ENCODE measurements at regions not wholly inside any gene's neighbourhood (a gene's known extent, or its start where the extent isn't known, plus 50 kb on each side); places are given as distances from the start of the nearest gene placed in this dataset.
"Not testable (repeated sequence)": the region's sequence is repeated elsewhere in the genome, so short reads cannot be mapped to it uniquely, and the experiment has no call there.

DNA sequence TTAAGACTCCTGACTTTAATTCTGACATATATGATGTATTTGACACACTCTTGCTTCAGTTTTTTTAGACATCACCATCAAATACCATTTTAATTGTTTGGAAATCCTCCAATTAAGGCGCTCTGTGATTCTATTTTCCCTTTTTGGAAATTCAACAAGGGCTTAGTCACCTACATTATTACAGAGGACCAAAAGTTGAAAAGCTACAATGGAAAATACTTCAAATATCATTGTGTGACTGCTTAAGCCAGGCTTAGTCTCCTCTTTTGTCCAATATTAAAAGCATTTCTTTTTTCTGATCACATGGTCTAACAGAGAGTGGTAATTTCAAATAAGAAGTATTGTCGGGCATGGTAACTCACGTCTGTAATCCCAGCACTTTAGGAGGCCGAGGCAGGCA, 160.3 kb downstream of the CEMIP2 start:
- Mint-ChIP-seq H3K27ac (no peak overlapping the region), H3K4me1 (ENCODE audit: low read depth in 2 of 2) (no peaks in the 10 kb centered on the region), H3K9me3 (no peaks in the 10 kb centered on the region), H3K36me3 (ENCODE audit: insufficient read depth) (peaks cover 3% of the 10 kb centered on the region), H3K27me3 (no peaks in the 10 kb centered on the region), H3K4me3 (no peak overlapping the region)
- DNase-seq (no peak), ATAC-seq (replicated peaks) (no peak)

DNA sequence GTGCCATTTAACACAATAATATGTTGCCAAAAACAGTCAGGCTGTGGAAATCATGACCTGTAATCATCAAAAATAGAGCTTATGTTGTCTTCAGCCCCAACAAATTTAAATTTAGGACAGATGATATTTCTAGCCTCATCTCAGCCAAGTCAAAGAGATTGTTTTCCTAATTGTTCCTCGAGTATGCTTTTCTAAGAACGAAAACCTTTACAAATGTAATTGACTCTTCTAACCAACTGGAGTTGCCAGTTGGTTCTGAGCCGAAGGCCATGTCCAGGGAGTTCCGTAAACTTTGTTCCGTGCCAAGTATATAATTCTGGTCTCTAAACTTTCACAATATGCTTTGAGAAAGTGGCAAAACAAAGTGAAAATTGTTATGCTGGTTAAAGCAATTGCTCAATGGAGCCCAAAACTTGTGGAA, 160.8 kb downstream of the CEMIP2 start:
- Mint-ChIP-seq H3K4me1 (ENCODE audit: low read depth in 2 of 2) (no peaks in the 10 kb centered on the region), H3K27me3 (no peaks in the 10 kb centered on the region), H3K36me3 (ENCODE audit: insufficient read depth) (peaks cover 3% of the 10 kb centered on the region), H3K4me3 (no peak overlapping the region), H3K27ac (no peak overlapping the region), H3K9me3 (no peaks in the 10 kb centered on the region)
- no peak for ATAC-seq (replicated peaks)
- no peak for DNase-seq

DNA sequence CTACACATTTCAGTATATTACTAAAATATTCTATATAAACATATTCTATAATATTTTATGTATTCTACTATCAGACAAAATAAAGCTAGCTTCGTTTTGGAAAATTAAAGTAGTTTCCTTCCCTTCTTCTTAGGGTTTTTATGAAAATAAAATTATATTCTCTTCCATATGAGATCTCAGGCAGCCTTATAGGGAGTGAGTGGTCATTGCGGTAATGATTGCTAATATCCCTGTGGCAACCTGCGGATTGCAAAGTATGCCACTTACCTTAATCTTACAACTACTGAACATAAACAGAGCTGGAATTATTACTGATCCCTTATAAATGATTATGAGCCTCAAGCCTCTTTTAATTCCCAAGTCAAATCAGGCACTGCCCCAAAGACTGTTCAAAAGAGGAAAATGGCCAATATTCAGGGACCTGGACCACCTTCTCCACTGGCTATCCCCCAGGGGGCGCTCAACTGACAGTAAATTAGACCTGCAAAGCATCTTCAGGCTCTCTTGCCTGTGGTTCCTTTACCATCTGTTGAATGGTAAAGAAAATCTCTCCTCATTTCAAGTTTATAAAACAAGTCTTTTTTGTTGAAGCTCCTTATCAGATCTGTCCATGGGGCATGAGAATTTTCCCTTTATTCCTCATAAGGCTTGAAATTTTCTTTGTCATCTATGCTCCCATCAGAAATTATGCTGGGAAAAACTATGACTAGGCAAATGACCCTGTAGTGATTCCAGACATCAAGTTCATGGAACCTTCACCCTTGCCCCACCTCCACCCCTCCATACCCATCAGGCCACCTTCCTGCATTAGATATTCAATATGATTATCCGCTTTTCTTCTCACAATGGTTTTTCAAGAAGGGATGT, 163.9 kb downstream of the CEMIP2 start:
- no peaks in the 10 kb centered on the region for H3K27me3 Mint-ChIP-seq
- no peak overlapping the region for H3K4me3 Mint-ChIP-seq
- ATAC-seq (replicated peaks): peak; percentile 90
- peak; percentile 72 to 78 (median 76) for DNase-seq
- peaks cover 3% of the 10 kb centered on the region for H3K36me3 Mint-ChIP-seq (ENCODE audit: insufficient read depth)
- no peaks in the 10 kb centered on the region for H3K9me3 Mint-ChIP-seq
- H3K4me1 Mint-ChIP-seq (ENCODE audit: low read depth in 2 of 2): no peaks in the 10 kb centered on the region
- no peak overlapping the region for H3K27ac Mint-ChIP-seq

DNA sequence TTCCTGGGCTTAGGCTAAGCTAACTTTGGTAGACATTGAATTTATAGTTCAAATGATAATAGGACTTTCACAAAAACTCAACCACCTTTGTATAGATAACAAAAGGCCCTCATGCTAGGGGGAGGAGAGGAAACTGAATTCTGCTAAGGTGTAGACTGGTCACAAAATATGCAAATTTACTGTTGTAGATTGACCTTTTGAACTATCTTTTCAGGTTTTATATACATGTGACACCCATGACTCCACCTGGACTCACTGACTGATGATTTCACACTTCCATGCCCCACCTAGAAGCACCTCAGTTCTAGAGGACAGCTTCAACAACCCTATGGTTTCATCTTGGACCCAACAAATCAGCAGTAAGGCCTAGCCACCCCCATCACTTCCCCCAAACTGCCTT, 165.7 kb downstream of the CEMIP2 start:
- ATAC-seq (replicated peaks): no peak
- Mint-ChIP-seq H3K27me3 (peaks cover 0 to 8% of the 10 kb centered on the region in 2 donors), H3K36me3 (ENCODE audit: insufficient read depth) (peaks cover 3% of the 10 kb centered on the region), H3K4me1 (ENCODE audit: low read depth in 2 of 2) (no peaks in the 10 kb centered on the region), H3K4me3 (no peak overlapping the region), H3K27ac (no peak overlapping the region), H3K9me3 (no peaks in the 10 kb centered on the region)
- DNase-seq: no peak

DNA sequence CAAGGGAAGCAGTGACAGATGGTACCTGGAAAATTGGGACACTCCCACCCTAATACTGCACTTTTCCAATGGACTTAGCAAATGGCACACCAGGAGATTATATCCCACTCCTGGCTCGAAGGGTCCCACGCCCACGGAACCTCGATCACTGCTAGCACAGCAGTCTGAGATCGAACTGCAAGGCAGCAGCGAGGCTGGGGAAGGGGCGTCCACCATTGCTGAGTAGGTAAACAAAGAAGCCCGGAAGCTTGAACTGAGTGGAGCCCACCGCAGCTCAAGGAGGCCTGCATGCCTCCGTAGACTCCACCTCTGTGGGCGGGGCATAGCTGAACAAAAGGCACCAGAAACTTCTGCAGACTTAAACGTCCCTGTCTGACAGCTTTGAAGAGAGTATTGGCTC, 172.6 kb downstream of the CEMIP2 start:
- H3K27me3 Mint-ChIP-seq: peaks cover 36 to 49% of the 10 kb centered on the region in 2 donors
- H3K36me3 Mint-ChIP-seq (ENCODE audit: insufficient read depth); DNase-seq; H3K4me1 Mint-ChIP-seq (ENCODE audit: low read depth in 2 of 2); H3K9me3 Mint-ChIP-seq; ATAC-seq (replicated peaks); H3K27ac Mint-ChIP-seq; H3K4me3 Mint-ChIP-seq: not testable (repeated sequence)

DNA sequence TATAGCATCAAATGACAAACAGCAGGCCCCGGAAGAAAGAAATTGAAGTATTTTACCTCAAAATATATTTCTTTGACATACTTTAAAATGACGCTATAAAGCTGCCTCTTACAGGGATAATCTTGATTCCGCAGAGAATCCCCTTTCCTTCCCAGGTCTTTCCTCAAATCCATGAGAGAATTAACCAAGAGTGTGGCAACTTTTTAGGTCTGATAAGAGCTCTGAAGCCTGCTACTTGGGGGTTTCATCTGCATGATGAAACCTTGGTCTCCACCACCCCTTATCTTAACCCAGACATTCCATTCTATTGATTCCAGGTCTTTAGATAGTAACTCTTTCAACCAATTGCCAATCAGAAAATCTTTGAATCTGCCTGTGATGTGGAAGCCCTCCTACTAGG, 173.8 kb downstream of the CEMIP2 start:
- H3K4me3 Mint-ChIP-seq: no peak overlapping the region
- peaks cover 36 to 50% of the 10 kb centered on the region in 2 donors for H3K27me3 Mint-ChIP-seq
- H3K27ac Mint-ChIP-seq: no peak overlapping the region
- H3K4me1 Mint-ChIP-seq (ENCODE audit: low read depth in 2 of 2): no peaks in the 10 kb centered on the region
- DNase-seq (no peak), ATAC-seq (replicated peaks) (no peak)
- H3K36me3 Mint-ChIP-seq (ENCODE audit: insufficient read depth): no peaks in the 10 kb centered on the region
- H3K9me3 Mint-ChIP-seq: no peaks in the 10 kb centered on the region

DNA sequence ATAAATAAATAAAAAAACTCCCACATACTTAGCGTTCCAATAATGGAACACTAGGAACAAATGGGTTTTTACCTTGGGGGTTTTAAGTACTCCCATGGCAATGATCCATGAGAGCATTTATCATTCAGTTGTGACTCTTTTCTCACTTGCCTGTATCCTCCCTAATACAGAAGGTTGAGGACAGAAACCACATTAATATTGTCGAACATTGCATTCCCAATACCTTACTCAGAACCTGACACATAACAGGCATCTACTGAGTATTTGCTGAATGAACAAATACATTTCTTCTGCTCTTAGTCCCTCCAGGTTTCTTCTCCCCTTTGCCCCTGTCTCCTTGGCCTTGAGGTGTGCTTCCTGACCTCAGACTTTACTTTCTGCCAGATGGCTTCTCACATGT, 175.9 kb downstream of the CEMIP2 start:
- DNase-seq (no peak), ATAC-seq (replicated peaks) (no peak)
- H3K36me3 Mint-ChIP-seq (ENCODE audit: insufficient read depth): no peaks in the 10 kb centered on the region
- no peak overlapping the region for H3K4me3 Mint-ChIP-seq
- no peaks in the 10 kb centered on the region for H3K9me3 Mint-ChIP-seq
- H3K27ac Mint-ChIP-seq: no peak overlapping the region
- H3K27me3 Mint-ChIP-seq: peaks cover 36 to 50% of the 10 kb centered on the region in 2 donors
- H3K4me1 Mint-ChIP-seq (ENCODE audit: low read depth in 2 of 2): no peaks in the 10 kb centered on the region

DNA sequence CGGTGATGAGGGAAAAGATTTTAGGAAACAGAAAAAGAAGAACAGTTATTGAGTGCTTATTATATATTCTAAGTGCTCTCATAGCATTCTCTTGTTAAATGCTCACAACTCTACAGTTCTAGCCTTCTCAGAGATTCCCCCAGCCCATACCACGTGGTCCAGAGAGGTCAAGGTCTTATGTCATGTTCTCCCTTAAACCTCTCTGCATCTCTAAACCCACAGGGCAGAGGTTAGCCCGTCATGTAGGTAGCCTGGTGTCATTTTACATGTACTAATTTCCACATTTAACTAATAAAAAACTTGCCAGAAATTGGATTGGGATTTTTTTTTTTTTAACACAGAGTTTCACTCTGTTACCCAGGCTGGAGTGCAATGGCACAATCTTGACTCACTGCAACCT, 178.0 kb downstream of the CEMIP2 start:
- Mint-ChIP-seq H3K27me3 (peaks cover 35 to 47% of the 10 kb centered on the region in 2 donors), H3K9me3 (no peaks in the 10 kb centered on the region), H3K36me3 (ENCODE audit: insufficient read depth) (no peaks in the 10 kb centered on the region), H3K4me1 (ENCODE audit: low read depth in 2 of 2) (no peaks in the 10 kb centered on the region), H3K27ac (no peak overlapping the region), H3K4me3 (no peak overlapping the region)
- no peak for DNase-seq
- no peak for ATAC-seq (replicated peaks)

DNA sequence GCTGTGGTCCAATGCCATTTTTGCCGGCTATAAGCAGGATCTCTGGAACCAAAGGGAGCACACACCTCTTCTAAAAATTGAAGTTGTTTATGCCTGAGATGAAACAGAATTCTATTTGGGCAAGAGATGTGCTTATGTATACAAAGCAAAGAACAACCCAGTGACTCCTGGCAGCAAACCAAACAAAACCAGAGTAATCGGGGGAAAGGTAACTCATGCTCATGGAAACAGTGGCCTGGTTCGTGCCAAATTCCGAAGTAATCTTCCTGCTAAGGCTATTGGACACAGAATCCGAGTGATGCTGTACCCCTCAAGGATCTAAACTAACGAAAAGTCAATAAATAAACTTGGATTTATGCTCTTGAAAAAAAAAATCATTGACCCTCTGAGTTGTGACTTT, 178.7 kb downstream of the CEMIP2 start:
- ATAC-seq (replicated peaks) (no peak), DNase-seq (no peak)
- Mint-ChIP-seq H3K36me3 (ENCODE audit: insufficient read depth) (no peaks in the 10 kb centered on the region), H3K4me3 (no peak overlapping the region), H3K9me3 (no peaks in the 10 kb centered on the region), H3K27me3 (peaks cover 29 to 40% of the 10 kb centered on the region in 2 donors), H3K27ac (no peak overlapping the region), H3K4me1 (ENCODE audit: low read depth in 2 of 2) (no peaks in the 10 kb centered on the region)

DNA sequence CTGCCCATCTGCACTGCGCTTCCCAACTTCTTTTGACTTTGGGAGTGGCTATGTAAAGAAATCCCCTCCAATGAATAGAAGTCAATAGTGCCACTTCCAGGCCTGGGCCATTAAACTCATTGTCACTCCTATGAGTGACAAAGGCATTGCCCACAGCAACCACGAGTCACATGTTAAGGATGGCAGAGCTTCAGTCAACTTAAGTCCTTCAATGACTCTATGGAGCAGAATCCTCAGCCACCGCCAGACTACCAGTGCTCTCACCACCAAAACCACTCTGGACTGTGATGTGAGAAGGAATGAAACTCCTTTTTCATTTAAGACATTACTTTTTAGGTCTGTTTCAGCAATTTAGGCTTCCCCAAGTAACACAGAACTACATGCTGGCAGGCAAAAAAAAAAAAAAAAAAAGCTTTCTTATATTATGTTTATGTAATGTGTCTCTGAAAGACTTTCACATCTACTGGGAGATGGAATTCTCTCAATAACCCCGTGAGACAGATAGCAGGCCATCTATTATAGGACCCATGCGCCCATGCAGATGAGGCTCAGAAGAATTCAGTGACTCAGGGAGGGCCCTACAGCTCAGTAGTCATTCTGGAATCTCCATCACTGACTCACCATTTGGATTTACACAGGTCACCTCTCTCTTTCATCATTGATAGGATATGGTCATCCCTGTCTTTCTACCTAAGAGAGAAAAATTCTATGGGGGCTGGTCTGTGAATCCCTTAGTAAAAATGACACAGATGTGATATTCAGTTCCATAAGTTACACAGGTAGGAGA, 180.5 kb downstream of the CEMIP2 start:
- peaks cover 17 to 21% of the 10 kb centered on the region in 2 donors for H3K27me3 Mint-ChIP-seq
- H3K4me3 Mint-ChIP-seq: no peak overlapping the region
- H3K9me3 Mint-ChIP-seq: no peaks in the 10 kb centered on the region
- no peak for DNase-seq
- no peaks in the 10 kb centered on the region for H3K36me3 Mint-ChIP-seq (ENCODE audit: insufficient read depth)
- no peak overlapping the region for H3K27ac Mint-ChIP-seq
- H3K4me1 Mint-ChIP-seq (ENCODE audit: low read depth in 2 of 2): no peaks in the 10 kb centered on the region
- no peak for ATAC-seq (replicated peaks)

DNA sequence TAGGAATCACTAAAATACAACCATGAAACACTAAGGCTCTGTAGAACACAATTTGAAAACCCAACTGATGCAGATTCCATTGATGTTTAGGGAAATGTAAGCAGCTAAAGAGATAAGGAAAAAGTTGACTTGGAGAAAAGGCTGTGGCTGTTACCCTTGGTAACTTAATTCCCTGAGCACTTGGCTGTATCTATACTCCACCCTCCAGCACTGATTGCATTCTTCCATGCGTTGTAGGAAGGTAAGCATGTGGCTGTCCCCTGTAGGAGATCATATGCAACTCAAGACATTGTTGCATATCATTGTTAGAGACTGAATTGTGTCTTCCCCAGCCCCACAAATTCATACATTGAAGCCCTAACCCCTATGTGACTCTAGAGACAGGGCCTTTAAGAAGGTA, 184.5 kb downstream of the CEMIP2 start:
- no peaks in the 10 kb centered on the region for H3K9me3 Mint-ChIP-seq
- no peaks in the 10 kb centered on the region for H3K4me1 Mint-ChIP-seq (ENCODE audit: low read depth in 2 of 2)
- no peak for ATAC-seq (replicated peaks)
- no peak overlapping the region for H3K27ac Mint-ChIP-seq
- H3K27me3 Mint-ChIP-seq: peaks cover 12 to 16% of the 10 kb centered on the region in 2 donors
- no peak overlapping the region for H3K4me3 Mint-ChIP-seq
- no peak for DNase-seq
- H3K36me3 Mint-ChIP-seq (ENCODE audit: insufficient read depth): no peaks in the 10 kb centered on the region

DNA sequence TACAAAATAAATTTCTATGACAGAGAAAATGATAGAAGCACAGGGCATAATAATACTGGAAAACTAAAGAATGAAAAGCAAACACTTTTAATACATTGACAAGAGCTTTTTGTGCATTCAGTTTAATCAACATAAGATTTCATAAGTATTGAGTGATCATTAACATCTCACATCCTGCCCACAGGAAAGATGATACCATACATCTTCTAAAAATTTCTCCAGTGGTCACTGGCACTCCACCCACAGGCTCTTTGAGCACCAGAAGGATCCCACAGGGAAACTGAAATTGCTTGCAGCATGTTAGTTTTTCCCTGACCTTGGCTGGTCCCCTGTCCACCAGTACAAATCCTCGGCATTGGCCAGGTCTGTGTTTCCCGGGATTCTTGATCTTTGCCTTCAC, 186.0 kb downstream of the CEMIP2 start:
- no peak overlapping the region for H3K27ac Mint-ChIP-seq
- H3K4me1 Mint-ChIP-seq (ENCODE audit: low read depth in 2 of 2): no peaks in the 10 kb centered on the region
- no peaks in the 10 kb centered on the region for H3K9me3 Mint-ChIP-seq
- no peaks in the 10 kb centered on the region for H3K36me3 Mint-ChIP-seq (ENCODE audit: insufficient read depth)
- ATAC-seq (replicated peaks) (no peak), DNase-seq (no peak)
- no peak overlapping the region for H3K4me3 Mint-ChIP-seq
- H3K27me3 Mint-ChIP-seq: peaks cover 15 to 21% of the 10 kb centered on the region in 2 donors

DNA sequence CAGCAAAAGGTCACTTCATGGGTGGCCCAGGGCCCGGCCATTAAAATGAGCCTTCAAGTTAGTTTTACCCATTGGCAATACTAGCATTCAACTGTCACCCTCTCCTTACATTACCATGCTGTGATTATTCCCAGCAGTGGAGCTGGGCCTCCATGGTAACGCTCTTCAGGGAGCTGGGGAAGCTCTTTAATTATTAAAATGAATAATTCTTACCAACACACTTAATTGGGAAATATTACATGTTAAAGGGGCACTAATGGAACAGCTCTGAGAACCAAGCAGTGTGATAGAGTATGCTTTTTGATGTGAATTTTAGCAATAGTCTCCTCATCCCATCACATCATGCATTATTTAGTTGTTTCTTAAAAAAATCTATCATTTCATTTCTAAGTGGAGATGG, 187.2 kb downstream of the CEMIP2 start:
- Mint-ChIP-seq H3K4me3 (no peak overlapping the region), H3K36me3 (ENCODE audit: insufficient read depth) (no peaks in the 10 kb centered on the region), H3K27ac (no peak overlapping the region), H3K4me1 (ENCODE audit: low read depth in 2 of 2) (no peaks in the 10 kb centered on the region), H3K9me3 (no peaks in the 10 kb centered on the region), H3K27me3 (peaks cover 19 to 28% of the 10 kb centered on the region in 2 donors)
- ATAC-seq (replicated peaks) (no peak), DNase-seq (no peak)

DNA sequence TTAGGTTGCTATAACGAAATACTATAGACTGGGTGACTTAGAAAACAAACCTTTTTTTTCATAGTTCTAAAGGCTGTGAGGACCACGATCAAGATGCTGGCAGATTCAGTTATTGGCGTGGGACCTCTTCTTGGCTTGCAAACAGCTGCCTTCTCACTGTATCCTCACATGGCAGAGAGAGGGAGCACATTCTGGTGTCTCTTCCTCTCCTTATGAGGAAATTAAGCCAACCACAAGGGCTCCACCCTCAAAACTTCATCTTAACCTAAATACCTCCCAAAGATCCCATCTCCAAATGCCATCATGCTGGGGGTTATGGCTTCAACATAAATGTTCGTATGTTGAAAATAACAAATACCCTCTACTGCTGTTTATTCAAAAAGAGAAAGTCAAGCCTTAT, 197.1 kb downstream of the CEMIP2 start:
- H3K36me3 Mint-ChIP-seq (ENCODE audit: insufficient read depth): no peaks in the 10 kb centered on the region
- ATAC-seq (replicated peaks): no peak
- no peak overlapping the region for H3K4me3 Mint-ChIP-seq
- H3K4me1 Mint-ChIP-seq (ENCODE audit: low read depth in 2 of 2): peaks cover 0 to 4% of the 10 kb centered on the region in 2 donors
- no peaks in the 10 kb centered on the region for H3K9me3 Mint-ChIP-seq
- H3K27ac Mint-ChIP-seq: no peak overlapping the region
- DNase-seq: no peak
- peaks cover 0 to 32% of the 10 kb centered on the region in 2 donors for H3K27me3 Mint-ChIP-seq

Data from effector memory CD8-positive, alpha-beta T cell (primary cell).